SK-N-MC (cell line): ENCODE measurements at regions not wholly inside any gene's neighbourhood (a gene's known extent, or its start where the extent isn't known, plus 50 kb on each side); places are given as distances from the start of the nearest gene placed in this dataset.

Source experiments
- EZH2 ChIP-seq: fragments of 200-600 bp; sonication (generic); IDR thresholded peaks from one replicate; pipeline ENCODE4 v1.6.1; 2017; ENCODE audit warnings: antibody characterized with exemption
- POLR2AphosphoS5 ChIP-seq: IDR thresholded peaks from 2 replicates; pipeline ENCODE4 v1.6.1; 2012; ENCODE audit warnings: mild to moderate bottlenecking, low read depth, low read length, borderline replicate concordance

GRCh38 chr11:106186630-106187029 lies 109.2 kb downstream of the AASDHPPT start:
- TF ChIP-seq EZH2 (no peak), POLR2AphosphoS5 (no peak)
